ENCODE measurements at regions not wholly inside any gene's neighbourhood (a gene's known extent, or its start where the extent isn't known, plus 50 kb on each side); places are given as distances from the start of the nearest gene placed in this dataset.

- no peak for TF ChIP-seq CTCF (conservative IDR thresholded peaks at IDR 0.05; ENCODE audit: low read length)
- TF ChIP-seq EZH2phosphoT487 (IDR thresholded peaks at IDR 0.05; ENCODE audit: borderline replicate concordance) = no peak
Observed at GRCh38 chr3:5750091-5750490, 562.6 kb downstream of the EDEM1 start.

Measured in Loucy (cell line).